SK-N-SH (cell line): ENCODE measurements at regions not wholly inside any gene's neighbourhood (a gene's known extent, or its start where the extent isn't known, plus 50 kb on each side); places are given as distances from the start of the nearest gene placed in this dataset.

Experiments
- CTCF ChIA-PET: fragments of 300-600, 350-600 bp; formaldehyde crosslinking; extraction: SDS; loops from one replicate; lab custom pipeline; 2021; lab: Yijun Ruan, JAX
- POLR2A ChIA-PET: fragments of 350-600 bp; sonication (Branson Sonifier 250); formaldehyde crosslinking; extraction: SDS; loops from one replicate; lab custom pipeline; 2020; ENCODE audit warnings: antibody characterized with exemption, inconsistent platforms; lab: Yijun Ruan, JAX
- DNase-seq: peaks from one replicate; pipeline ENCODE4 v3.0.0; 2012
- H2AFZ ChIP-seq: fragments of 200-600 bp; sonication (generic); 2 replicates; pipeline ENCODE4 v1.8.1; 2016; ENCODE audit warnings: antibody characterized with exemption, mild to moderate bottlenecking, low read depth
- H3F3A ChIP-seq: fragments of 200-600 bp; sonication (generic); replicated peaks from 2 replicates; pipeline ENCODE3; 2016; ENCODE audit warnings: antibody characterized with exemption, mild to moderate bottlenecking; ENCODE audit not compliant: insufficient read depth
- H3K27ac ChIP-seq, 2 experiments: fragments of 200-500 bp in 1 of 2; fragments of 200-600 bp in 1 of 2; sonication (Bioruptor generic) in 1 of 2; sonication (generic), shearing (Covaris generic) in 1 of 2; 2 replicates each; pipeline versions ENCODE4 v1.5.1 to v1.6.1; 2014 to 2016; ENCODE audit warnings: low read depth in 2 of 2, inconsistent platforms in 1 of 2, low read length in 1 of 2, mild to moderate bottlenecking in 1 of 2, mixed read lengths in 1 of 2
- H3K27me3 ChIP-seq: fragments of 200-600 bp; sonication (generic), shearing (Covaris generic); 2 replicates; pipeline ENCODE4 v1.6.1; 2016; ENCODE audit warnings: mixed run types; ENCODE audit not compliant: insufficient read depth
- H3K36me3 ChIP-seq, 2 experiments: fragments of 200-500 bp in 1 of 2; fragments of 200-600 bp in 1 of 2; sonication (Bioruptor generic) in 1 of 2; sonication (generic) in 1 of 2; replicated peaks in 1 of 2; 2 replicates each; pipeline versions ENCODE3 to v1.5.1; 2014 to 2016; ENCODE audit warnings: low read length in 1 of 2, mild to moderate bottlenecking in 1 of 2; ENCODE audit not compliant: insufficient read depth in 2 of 2, control insufficient read depth in 1 of 2
- H3K4me1 ChIP-seq, 2 experiments: fragments of 200-500 bp in 1 of 2; fragments of 200-600 bp in 1 of 2; sonication (Bioruptor generic) in 1 of 2; sonication (generic), shearing (Covaris generic) in 1 of 2; 2 replicates each; pipeline versions ENCODE4 v1.5.1 to v1.6.1; 2014 to 2016; ENCODE audit warnings: low read depth in 1 of 2, low read length in 1 of 2, mixed run types in 1 of 2; ENCODE audit not compliant: insufficient read depth in 2 of 2, control insufficient read depth in 1 of 2
- H3K4me2 ChIP-seq: fragments of 200-600 bp; sonication (generic), shearing (Covaris generic); 2 replicates; pipeline ENCODE4 v1.6.1; 2017; ENCODE audit warnings: mixed run types
- H3K4me3 ChIP-seq, 2 experiments: fragments of 200-500 bp in 1 of 2; fragments of 200-600 bp in 1 of 2; sonication (Bioruptor generic) in 1 of 2; sonication (generic), shearing (Covaris generic) in 1 of 2; 2 replicates each; pipeline versions ENCODE4 v1.5.1 to v1.8.1; 2014 to 2016; ENCODE audit warnings: low read depth in 2 of 2, inconsistent platforms in 1 of 2, low read length in 1 of 2, mild to moderate bottlenecking in 1 of 2, mixed read lengths in 1 of 2, moderate library complexity in 1 of 2
- H3K79me2 ChIP-seq: fragments of 200-600 bp; sonication (generic); 2 replicates; pipeline ENCODE4 v1.8.1; 2017; ENCODE audit warnings: mild to moderate bottlenecking; ENCODE audit not compliant: insufficient read depth
- H3K9ac ChIP-seq: fragments of 200-600 bp; sonication (generic); 2 replicates; pipeline ENCODE4 v1.6.1; 2017; ENCODE audit warnings: mixed run types
- H3K9me2 ChIP-seq: fragments of 200-600 bp; sonication (generic); 2 replicates; pipeline ENCODE4 v1.6.1; 2017; ENCODE audit warnings: mixed run types
- H3K9me3 ChIP-seq: fragments of 200-600 bp; sonication (generic); 2 replicates; pipeline ENCODE4 v1.6.1; 2017; ENCODE audit warnings: mixed run types, mild to moderate bottlenecking, moderate library complexity
- H4K20me1 ChIP-seq: fragments of 200-600 bp; sonication (generic); 2 replicates; pipeline ENCODE4 v1.6.1; 2017; ENCODE audit warnings: mild to moderate bottlenecking, mixed run types; ENCODE audit not compliant: insufficient read depth
- CHD2 ChIP-seq: fragments of 150-350 bp; IDR thresholded peaks from 2 replicates; pipeline ENCODE4 v1.6.1; 2018; ENCODE audit warnings: low read length; ENCODE audit not compliant: partially characterized antibody
- EP300 ChIP-seq, 2 experiments: IDR thresholded peaks; 2 replicates each; pipeline versions ENCODE4 v1.4.0 to v1.6.1; 2012; ENCODE audit warnings: borderline replicate concordance in 1 of 2, low read depth in 1 of 2, low read length in 1 of 2
- EZH2phosphoT487 ChIP-seq: fragments of 200-600 bp; sonication (generic); IDR thresholded peaks from 2 replicates; pipeline ENCODE4 v1.6.1; 2017; ENCODE audit warnings: low read depth, mixed run types, mild to moderate bottlenecking, antibody characterized with exemption, moderate library complexity, borderline replicate concordance
- FOXJ3 ChIP-seq: sonication (generic); formaldehyde crosslinking; IDR thresholded peaks from 2 replicates; pipeline ENCODE4 v1.5.1; 2020; ENCODE audit warnings: mild to moderate bottlenecking, missing genetic modification reagents
- GATA2 ChIP-seq: sonication (generic); formaldehyde crosslinking; IDR thresholded peaks from 2 replicates; pipeline ENCODE4 v1.5.0; 2020; ENCODE audit warnings: mild to moderate bottlenecking, missing genetic modification reagents
- MEF2A ChIP-seq: IDR thresholded peaks from 2 replicates; pipeline ENCODE4 v1.4.0; 2012; ENCODE audit warnings: low read depth, borderline replicate concordance
- NFIC ChIP-seq: IDR thresholded peaks from 2 replicates; pipeline ENCODE4 v1.4.0; 2012; ENCODE audit warnings: borderline replicate concordance
- POLR2AphosphoS5 ChIP-seq: IDR thresholded peaks from 2 replicates; pipeline ENCODE4 v1.6.1; 2012; ENCODE audit warnings: low read depth, low read length
- RXRA ChIP-seq: IDR thresholded peaks from 2 replicates; pipeline ENCODE4 v1.4.0; 2012; ENCODE audit warnings: low read depth, mild to moderate bottlenecking, borderline replicate concordance
- SMC3 ChIP-seq: IDR thresholded peaks from 2 replicates; pipeline ENCODE4 v1.6.1; 2012; ENCODE audit warnings: low read depth, low read length, improper control_type of control experiment
- TAF1 ChIP-seq: IDR thresholded peaks from 2 replicates; pipeline ENCODE4 v1.6.1; 2012; ENCODE audit warnings: low read depth, mild to moderate bottlenecking, low read length, moderate library complexity, borderline replicate concordance
- TCF12 ChIP-seq: IDR thresholded peaks from 2 replicates; pipeline ENCODE4 v1.4.0; 2012
- YY1 ChIP-seq: IDR thresholded peaks from 2 replicates; pipeline ENCODE4 v1.4.0; 2012; ENCODE audit warnings: low read depth, mild to moderate bottlenecking
- WGBS: methylation state at CpG from one replicate; pipeline ENCODE4 v1.1.6; 2017; ENCODE audit warnings: low lambda C conversion rate; 5-methylcytosine and 5-hydroxymethylcytosine counted together
- TF ChIP-seq, protein P1 (sequence below): IDR thresholded peaks from 2 replicates; pipeline ENCODE4 v1.4.0; 2012; ENCODE audit warnings: low read depth
- TF ChIP-seq, protein P2 (sequence below): fragments of 200-600 bp; sonication (generic); IDR thresholded peaks from 2 replicates; pipeline ENCODE4 v1.6.1; 2017; ENCODE audit warnings: antibody characterized with exemption, mild to moderate bottlenecking, moderate library complexity
- TF ChIP-seq, protein P3 (sequence below): fragments of 150-350 bp; IDR thresholded peaks from 2 replicates; pipeline ENCODE4 v1.6.1; 2017; ENCODE audit warnings: antibody characterized with exemption, low read length, low read depth, borderline replicate concordance
- TF ChIP-seq, protein P4 (sequence below): IDR thresholded peaks from 2 replicates; pipeline ENCODE4 v1.4.0; 2012; ENCODE audit warnings: low read depth, borderline replicate concordance
- TF ChIP-seq, protein P5 (sequence below): fragments of 150-350 bp; IDR thresholded peaks from 2 replicates; pipeline ENCODE4 v1.6.1; 2016; ENCODE audit warnings: mild to moderate bottlenecking, low read depth, low read length

DNA sequence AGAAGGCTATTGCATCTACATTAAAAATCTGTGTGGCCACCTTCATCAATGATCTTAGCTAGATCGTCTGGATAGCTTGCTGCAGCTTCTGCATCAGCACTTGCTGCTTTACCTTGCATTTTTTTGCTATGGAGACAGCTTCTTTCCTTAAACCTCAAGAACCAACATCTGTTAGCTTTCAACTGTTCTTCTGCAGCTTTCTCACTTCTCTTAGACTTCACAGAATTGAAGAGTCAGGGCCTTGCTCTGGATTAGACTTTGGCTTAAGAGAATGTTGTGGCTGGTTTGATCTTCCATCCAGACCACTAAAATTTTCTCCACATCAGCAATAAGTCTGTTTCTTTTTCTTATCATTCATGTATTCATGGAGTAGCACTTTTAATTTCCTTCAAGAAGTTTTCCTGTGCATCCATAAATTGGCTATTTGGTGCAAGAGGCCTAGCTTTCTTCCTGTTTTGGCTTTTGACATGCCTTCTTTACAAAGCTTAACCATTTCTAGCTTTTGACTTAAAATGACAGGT lies 54.4 kb upstream of the MAP4K4 start:
- DNase-seq: no peak
- no peaks in the 10 kb centered on the region for H3K79me2 ChIP-seq
- no peaks in the 10 kb centered on the region for H3K4me1 ChIP-seq
- H3K27me3 ChIP-seq: no peaks in the 10 kb centered on the region
- H4K20me1 ChIP-seq: no peaks in the 10 kb centered on the region
- no peak overlapping the region for H3K4me3 ChIP-seq
- H3K9ac ChIP-seq: no peak overlapping the region
- 43% methylated on average over 1 of the region's 1 CpG for WGBS
- H3K36me3 ChIP-seq: no peaks in the 10 kb centered on the region
- no peaks in the 10 kb centered on the region for H3F3A ChIP-seq
- no peak for TF ChIP-seq TAF1
- no peak for TF ChIP-seq NFIC
- TF ChIP-seq TCF12: no peak
- TF ChIP-seq, protein P1, sequence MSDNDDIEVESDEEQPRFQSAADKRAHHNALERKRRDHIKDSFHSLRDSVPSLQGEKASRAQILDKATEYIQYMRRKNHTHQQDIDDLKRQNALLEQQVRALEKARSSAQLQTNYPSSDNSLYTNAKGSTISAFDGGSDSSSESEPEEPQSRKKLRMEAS: no peak
- no peak for TF ChIP-seq MEF2A
- TF ChIP-seq, protein P2, sequence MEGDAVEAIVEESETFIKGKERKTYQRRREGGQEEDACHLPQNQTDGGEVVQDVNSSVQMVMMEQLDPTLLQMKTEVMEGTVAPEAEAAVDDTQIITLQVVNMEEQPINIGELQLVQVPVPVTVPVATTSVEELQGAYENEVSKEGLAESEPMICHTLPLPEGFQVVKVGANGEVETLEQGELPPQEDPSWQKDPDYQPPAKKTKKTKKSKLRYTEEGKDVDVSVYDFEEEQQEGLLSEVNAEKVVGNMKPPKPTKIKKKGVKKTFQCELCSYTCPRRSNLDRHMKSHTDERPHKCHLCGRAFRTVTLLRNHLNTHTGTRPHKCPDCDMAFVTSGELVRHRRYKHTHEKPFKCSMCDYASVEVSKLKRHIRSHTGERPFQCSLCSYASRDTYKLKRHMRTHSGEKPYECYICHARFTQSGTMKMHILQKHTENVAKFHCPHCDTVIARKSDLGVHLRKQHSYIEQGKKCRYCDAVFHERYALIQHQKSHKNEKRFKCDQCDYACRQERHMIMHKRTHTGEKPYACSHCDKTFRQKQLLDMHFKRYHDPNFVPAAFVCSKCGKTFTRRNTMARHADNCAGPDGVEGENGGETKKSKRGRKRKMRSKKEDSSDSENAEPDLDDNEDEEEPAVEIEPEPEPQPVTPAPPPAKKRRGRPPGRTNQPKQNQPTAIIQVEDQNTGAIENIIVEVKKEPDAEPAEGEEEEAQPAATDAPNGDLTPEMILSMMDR: no peak
- no peak for TF ChIP-seq POLR2AphosphoS5
- no peak for TF ChIP-seq GATA2
- TF ChIP-seq, protein P3, sequence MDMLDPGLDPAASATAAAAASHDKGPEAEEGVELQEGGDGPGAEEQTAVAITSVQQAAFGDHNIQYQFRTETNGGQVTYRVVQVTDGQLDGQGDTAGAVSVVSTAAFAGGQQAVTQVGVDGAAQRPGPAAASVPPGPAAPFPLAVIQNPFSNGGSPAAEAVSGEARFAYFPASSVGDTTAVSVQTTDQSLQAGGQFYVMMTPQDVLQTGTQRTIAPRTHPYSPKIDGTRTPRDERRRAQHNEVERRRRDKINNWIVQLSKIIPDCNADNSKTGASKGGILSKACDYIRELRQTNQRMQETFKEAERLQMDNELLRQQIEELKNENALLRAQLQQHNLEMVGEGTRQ: no peak
- H3K4me2 ChIP-seq: no peak overlapping the region
- H2AFZ ChIP-seq: no peak overlapping the region
- ChIA-PET POLR2A (no interaction called here), CTCF (interaction anchor here (0.6 kb wide), 1 partner anchor 231 kb away, joined by 3 read pairs; no protein-coding TSS in a partner anchor)
- H3K27ac ChIP-seq: no peak overlapping the region
- H3K9me2 ChIP-seq: no peaks in the 10 kb centered on the region
- H3K9me3 ChIP-seq: no peaks in the 10 kb centered on the region

DNA sequence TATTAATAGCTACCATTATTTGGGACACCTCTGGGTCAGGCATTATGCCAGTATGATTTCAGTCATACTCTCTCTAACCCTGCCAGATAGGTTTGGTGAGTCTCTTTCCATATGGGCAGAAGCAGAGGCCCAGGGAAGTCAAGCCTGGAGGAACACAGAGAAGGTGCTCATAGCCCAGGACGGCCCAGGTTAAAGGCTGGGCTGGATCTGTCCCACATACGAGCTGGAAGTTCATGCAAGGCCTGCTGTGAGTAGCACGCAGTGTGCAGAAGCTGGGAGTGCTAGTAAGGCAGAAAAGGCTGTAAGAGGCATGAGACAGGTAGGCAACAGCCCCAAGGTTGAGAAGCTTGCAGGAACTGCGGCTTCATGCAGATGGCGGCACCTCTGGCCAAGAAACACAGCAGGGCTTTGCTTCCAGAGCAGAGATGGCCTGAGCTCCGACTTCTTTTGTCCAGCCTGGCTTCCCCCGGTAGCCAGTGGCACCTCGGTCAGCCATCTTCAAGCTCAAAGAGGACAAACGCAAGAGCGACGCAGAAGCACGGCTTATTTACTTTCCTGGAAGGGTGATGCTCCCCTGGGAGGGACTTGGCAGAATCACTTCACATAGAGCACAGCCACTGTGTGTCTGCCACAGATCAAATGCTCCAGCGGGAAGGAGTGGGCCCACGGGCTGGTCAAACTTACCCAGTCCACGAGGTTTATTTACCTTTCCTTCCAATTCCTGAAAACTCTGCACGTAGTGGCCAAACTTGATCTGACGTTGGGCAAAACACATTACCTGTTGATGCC lies 58.5 kb upstream of the MAP4K4 start:
- Histone ChIP-seq H3K36me3 (no peaks in the 10 kb centered on the region), H4K20me1 (no peaks in the 10 kb centered on the region), H3K9me3 (no peaks in the 10 kb centered on the region), H3K4me3 (no peak overlapping the region), H3F3A (no peaks in the 10 kb centered on the region), H3K4me1 (no peaks in the 10 kb centered on the region), H2AFZ (no peak overlapping the region), H3K4me2 (no peak overlapping the region), H3K9me2 (no peaks in the 10 kb centered on the region), H3K79me2 (no peaks in the 10 kb centered on the region), H3K27ac (no peak overlapping the region), H3K9ac (no peak overlapping the region), H3K27me3 (no peaks in the 10 kb centered on the region)
- WGBS: 78% methylated on average over 12 of the region's 17 CpGs
- ChIA-PET POLR2A (no interaction called here), CTCF (no interaction called here)
- DNase-seq: no peak
- TF ChIP-seq CHD2: no peak
- no peak for TF ChIP-seq EZH2phosphoT487
- TF ChIP-seq GATA2: no peak
- no peak for TF ChIP-seq SMC3
- no peak for TF ChIP-seq FOXJ3 (CRISPR knock-in tag)
- TF ChIP-seq, protein P4, sequence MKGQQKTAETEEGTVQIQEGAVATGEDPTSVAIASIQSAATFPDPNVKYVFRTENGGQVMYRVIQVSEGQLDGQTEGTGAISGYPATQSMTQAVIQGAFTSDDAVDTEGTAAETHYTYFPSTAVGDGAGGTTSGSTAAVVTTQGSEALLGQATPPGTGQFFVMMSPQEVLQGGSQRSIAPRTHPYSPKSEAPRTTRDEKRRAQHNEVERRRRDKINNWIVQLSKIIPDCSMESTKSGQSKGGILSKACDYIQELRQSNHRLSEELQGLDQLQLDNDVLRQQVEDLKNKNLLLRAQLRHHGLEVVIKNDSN: no peak
- no peak for TF ChIP-seq YY1
- no peak for TF ChIP-seq RXRA
- TF ChIP-seq, protein P5, sequence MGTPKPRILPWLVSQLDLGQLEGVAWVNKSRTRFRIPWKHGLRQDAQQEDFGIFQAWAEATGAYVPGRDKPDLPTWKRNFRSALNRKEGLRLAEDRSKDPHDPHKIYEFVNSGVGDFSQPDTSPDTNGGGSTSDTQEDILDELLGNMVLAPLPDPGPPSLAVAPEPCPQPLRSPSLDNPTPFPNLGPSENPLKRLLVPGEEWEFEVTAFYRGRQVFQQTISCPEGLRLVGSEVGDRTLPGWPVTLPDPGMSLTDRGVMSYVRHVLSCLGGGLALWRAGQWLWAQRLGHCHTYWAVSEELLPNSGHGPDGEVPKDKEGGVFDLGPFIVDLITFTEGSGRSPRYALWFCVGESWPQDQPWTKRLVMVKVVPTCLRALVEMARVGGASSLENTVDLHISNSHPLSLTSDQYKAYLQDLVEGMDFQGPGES: no peak
- no peak for TF ChIP-seq EP300 (IDR thresholded peaks at IDR 0.05; ENCODE audit: borderline replicate concordance in 1 of 2, low read depth in 1 of 2, low read length in 1 of 2)
- no peak for TF ChIP-seq MEF2A
- TF ChIP-seq, protein P2: no peak
